Erythroblast (primary cell): ENCODE measurements at regions not wholly inside any gene's neighbourhood (a gene's known extent, or its start where the extent isn't known, plus 50 kb on each side); places are given as distances from the start of the nearest gene placed in this dataset.

ENCODE experiments used
- GATA1 ChIP-seq: IDR thresholded peaks from 2 replicates; pipeline ENCODE4 v1.6.1; 2011; ENCODE audit warnings: low read depth, mild to moderate bottlenecking, control low read depth, low read length, moderate library complexity
- POLR2A ChIP-seq: IDR thresholded peaks from 2 replicates; pipeline ENCODE4 v1.6.1; 2011; ENCODE audit warnings: mild to moderate bottlenecking, low read length

GRCh38 chr10:111295788-111296187, 219.0 kb downstream of the ADRA2A start:
- TF ChIP-seq POLR2A (no peak), GATA1 (no peak)
